ENCODE measurements at regions not wholly inside any gene's neighbourhood (a gene's known extent, or its start where the extent isn't known, plus 50 kb on each side); places are given as distances from the start of the nearest gene placed in this dataset.

- TF ChIP-seq CTCF (IDR thresholded peaks at IDR 0.05 in 8 of 11, conservative IDR thresholded peaks at IDR 0.05 in 3 of 11), result no peak
- TF ChIP-seq POLR2A (IDR thresholded peaks at IDR 0.05), result no peak
- TF ChIP-seq POLR2AphosphoS5 (IDR thresholded peaks at IDR 0.05), result no peak
Measured at GRCh38 chr3:177995381-177996085, 540.7 kb upstream of the KCNMB2 start.

All from spleen (tissue), 7 donors.